GM12892 (cell line): ENCODE measurements at regions not wholly inside any gene's neighbourhood (a gene's known extent, or its start where the extent isn't known, plus 50 kb on each side); places are given as distances from the start of the nearest gene placed in this dataset.

ENCODE experiments used
- POLR2A ChIP-seq: IDR thresholded peaks from 2 replicates; pipeline ENCODE4 v1.6.1; 2011; ENCODE audit warnings: low read depth, low read length, control low read depth
- POLR2AphosphoS5 ChIP-seq: IDR thresholded peaks from 2 replicates; pipeline ENCODE4 v1.6.1; 2011; ENCODE audit warnings: low read depth, low read length, control low read depth
- TAF1 ChIP-seq: IDR thresholded peaks from 2 replicates; pipeline ENCODE4 v1.6.1; 2011; ENCODE audit warnings: low read depth, mild to moderate bottlenecking, control low read depth, low read length, borderline replicate concordance

DNA sequence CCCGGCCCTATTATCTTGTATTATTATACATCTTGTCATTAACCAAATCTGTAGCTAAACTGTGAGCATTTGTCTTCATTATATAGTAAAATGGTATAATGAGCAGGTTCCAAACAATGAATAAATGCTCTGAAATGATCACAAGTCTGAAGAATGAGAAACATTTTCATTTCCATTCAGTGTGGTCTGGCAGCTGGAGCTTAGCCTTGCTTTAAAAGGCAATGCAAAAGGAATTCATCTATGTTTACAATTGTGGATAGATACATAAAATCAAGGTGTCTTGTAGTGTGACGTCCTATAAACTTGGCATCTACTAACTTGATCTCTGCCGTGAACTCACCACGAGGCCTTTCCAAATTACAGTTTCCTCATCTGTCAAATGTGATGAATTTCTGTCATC lies 168.3 kb downstream of the RMST start:
- no peak for TF ChIP-seq POLR2AphosphoS5
- no peak for TF ChIP-seq POLR2A
- no peak for TF ChIP-seq TAF1
